HUDEP-2 (cell line): ENCODE measurements at regions not wholly inside any gene's neighbourhood (a gene's known extent, or its start where the extent isn't known, plus 50 kb on each side); places are given as distances from the start of the nearest gene placed in this dataset.

ENCODE experiments used
- DNase-seq, 76 experiments: peaks; one replicate each; lab custom pipeline; 2025; ENCODE audit not compliant: unreplicated experiment in 76 of 76; lab: John Stamatoyannopoulos, UW

GRCh38 chr20:55615818-55616217 lies 389.5 kb downstream of the CBLN4 start:
- no peak for DNase-seq

- DNase-seq = no peak
Measured at GRCh38 chr20:55614220-55614757, 391.0 kb downstream of the CBLN4 start.

GRCh38 chr20:55610756-55611155 lies 394.6 kb downstream of the CBLN4 start:
- no peak for DNase-seq

DNA sequence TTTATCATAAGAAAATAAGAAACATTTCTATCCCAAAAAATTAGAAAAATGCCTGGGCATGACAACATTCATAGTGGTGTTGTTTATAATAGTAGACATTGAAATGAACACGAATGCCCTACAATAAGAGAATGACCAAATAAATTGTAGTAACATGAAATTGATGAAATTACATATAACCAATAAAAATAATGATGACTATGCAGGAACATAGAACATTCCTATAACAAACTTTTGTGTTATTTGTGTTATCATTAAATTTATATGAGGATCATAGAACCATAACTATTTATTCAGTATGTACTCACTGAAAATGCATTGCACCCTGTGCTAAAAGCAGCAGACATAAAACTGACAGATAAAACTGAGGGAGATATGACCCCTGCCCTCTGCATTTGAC lies 399.7 kb downstream of the CBLN4 start:
- no peak for DNase-seq

DNA sequence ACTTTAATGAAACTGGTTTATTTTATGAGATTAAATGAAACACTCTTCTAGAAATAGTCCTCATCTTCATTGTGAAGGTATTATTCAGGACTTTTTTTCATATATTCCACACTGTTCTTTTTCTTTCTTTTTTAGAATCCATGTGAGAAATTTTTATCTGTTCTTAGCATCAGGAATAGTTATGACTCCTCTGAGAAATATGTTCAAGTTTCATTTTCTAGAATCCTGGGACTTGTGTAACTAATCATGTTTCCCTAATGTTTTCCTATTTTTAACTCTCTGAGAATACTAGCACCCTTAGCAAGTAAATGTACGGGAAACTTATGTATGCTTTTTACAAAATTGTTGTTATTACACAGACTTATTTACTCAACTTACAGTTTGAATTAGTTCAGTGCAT lies 407.8 kb downstream of the CBLN4 start:
- no peak for DNase-seq

DNA sequence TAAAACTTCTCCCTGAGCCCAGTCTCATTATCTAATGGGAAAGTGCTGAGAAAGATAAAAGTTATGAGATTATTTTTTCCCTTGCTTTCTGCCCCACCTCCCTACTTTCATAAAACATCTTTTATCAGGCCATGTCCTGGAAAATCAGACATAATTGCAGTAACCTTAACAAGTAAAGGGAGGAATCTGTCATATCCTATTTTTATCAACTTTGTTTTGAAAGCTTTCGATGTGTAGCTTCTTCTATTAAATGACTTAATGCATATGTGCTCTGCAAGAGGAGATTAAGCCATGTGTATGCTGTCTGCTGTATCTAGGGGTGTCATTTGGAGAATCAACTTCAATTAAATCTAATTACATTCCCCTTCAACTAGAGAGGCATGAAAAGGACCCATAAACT lies 408.9 kb downstream of the CBLN4 start:
- DNase-seq = no peak

- no peak for DNase-seq
Measured at GRCh38 chr20:55592866-55593265, 412.5 kb downstream of the CBLN4 start.

DNA sequence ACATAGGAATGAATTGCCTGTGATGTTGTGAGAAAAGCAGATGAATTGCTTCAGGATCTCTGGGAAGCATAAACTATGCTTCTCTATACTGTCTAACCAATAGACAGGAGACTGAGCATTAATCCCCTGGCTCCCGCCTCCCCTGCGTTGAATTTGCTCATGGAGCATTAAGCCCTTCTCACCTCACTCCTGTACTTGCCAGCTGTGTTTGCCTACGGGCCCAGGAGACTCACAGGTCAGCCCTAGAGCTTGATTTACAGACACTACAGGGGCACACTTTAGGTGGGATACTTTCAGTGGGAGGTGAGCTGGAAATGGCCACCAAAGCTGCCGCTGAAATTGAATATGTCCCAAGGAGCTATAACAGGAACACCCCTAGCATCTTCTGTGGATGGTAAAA lies 418.7 kb downstream of the CBLN4 start:
- DNase-seq = no peak

GRCh38 chr20:55584964-55585363 lies 420.4 kb downstream of the CBLN4 start:
- DNase-seq = no peak

- DNase-seq = no peak
Measured at GRCh38 chr20:55584307-55584706, 421.0 kb downstream of the CBLN4 start.

GRCh38 chr20:55583036-55583435 lies 422.3 kb downstream of the CBLN4 start:
- no peak for DNase-seq

DNA sequence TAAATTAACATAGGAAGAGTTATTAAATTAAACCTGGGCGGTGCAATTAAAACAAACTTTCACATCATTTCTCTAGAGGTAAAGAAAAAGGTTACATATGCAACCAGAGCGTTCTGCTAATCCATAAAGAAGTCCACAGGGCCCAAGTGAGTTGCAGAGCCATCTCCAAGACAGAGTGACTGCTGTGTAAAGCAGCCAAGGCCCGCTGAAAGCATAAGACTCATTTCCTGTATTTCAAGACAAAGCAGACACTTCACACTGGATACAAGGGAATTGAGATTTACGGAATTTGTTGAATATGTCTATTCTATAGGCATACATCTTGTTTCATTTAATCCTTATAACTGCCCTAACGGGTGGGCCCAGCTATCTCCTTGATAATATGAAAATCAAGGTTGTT lies 422.8 kb downstream of the CBLN4 start:
- no peak for DNase-seq

DNA sequence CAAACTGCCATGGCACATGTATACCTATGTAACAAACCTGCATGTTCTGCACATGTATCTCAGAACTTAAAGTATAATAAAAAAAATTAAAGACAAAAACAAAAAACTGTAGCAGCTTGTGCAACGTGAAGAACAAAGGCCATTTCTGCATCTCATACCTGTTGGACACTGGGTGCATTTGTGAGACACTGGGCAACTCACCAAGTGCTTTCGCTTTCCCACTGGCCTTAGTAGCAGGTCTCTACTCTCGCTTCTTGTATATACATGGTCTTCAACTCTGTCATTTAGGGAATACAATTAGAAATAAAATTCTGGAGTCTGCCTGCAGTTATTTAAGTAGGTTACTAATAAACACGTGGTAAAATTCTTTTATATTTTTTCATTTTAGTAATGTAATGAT lies 423.8 kb downstream of the CBLN4 start:
- DNase-seq = no peak

DNA sequence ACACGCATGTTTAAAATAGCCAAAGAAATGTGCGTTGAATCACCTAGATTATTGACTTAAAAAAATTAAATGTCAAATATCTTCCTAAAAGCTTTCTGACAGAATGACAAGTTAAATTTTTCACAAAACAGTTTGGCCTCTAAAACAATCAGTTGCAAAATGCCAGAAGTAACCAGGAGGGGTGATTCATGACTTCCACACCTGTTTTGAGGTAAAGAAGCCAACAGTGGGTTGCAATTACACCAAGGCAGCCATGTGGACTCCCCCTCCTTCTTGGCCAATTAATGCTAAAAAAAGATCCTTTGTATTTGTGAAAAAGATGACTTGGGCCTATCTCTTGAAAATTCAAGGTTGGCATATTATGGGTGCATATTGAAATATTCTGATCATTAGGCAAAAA lies 424.8 kb downstream of the CBLN4 start:
- no peak for DNase-seq

- DNase-seq = no peak
Measured at GRCh38 chr20:55579802-55580201, 425.5 kb downstream of the CBLN4 start.

DNA sequence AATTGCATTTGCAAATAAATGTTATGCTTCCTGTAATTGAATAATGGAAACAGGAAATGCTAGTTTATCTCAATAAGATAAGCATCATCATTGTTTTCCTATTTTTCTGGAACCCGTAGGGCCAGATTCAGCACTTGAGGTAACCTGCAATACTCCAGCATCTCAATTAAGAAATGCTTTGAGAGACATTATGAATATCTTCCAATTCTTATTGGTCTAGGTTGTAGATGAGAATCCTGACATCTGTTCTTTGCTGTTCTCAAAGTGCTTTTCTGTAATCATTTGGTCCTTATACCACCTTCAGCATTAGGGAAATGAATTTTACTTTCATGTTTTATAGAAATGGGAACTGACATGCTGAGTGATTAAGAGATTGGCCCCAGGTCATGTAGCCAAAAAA lies 428.3 kb downstream of the CBLN4 start:
- no peak for DNase-seq

DNA sequence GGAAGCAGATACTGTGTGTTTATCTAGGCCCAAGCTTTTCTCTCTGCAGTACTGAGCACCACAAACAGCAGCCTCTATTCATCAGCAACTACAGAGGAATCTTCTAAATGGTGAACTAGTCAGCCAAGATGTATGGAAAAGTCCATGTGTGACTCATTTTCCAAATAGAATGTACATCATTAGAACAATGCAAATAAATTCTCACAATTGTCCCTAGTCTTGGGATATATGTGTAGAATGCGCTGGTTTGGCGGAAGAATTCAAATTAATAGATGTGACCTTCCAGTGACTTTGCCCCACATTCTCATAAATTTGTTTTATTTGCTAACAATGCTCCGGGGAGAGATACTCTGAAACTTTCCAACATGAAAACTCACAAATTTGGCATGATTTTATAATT lies 436.2 kb downstream of the CBLN4 start:
- DNase-seq = no peak

DNA sequence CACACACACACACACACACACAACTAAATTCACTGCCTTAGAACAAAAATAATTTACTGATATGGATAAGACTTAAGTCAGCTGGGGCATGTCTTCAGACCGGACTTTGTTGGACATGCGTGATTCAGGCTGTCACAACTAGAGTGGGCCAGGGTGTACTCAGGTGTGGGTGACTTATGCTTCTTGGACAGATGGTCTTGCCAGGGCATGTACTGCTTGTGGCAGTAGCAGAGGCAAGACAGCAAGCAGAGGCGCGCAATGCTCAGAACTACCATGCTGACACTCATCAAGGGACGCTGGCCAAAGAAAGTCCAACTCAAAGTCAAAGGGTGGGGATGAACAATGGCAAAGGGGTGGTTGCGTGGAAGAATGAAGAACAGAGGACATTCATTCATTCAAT lies 437.5 kb downstream of the CBLN4 start:
- DNase-seq = no peak

GRCh38 chr20:55565096-55565773 lies 440.1 kb downstream of the CBLN4 start:
- DNase-seq = no peak

DNA sequence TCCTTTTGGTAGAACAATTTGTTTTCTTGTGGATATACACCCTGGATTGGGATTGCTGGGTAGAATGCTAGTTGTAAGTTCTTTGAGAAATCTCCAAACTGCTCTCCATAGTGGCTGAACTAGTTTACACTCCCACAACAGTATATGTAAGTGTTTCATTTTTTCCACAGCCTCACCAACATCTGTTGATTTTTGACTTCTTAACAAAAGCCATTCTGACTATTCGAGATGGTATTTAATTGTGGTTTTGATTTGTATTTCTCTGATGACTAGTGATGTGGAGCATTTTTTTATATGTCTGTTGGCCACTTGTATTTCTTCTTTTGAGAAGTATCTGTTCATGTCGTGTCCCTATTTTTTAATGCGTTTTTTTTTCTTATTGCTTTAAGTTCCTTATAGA lies 444.1 kb downstream of the CBLN4 start:
- no peak for DNase-seq

- DNase-seq = no peak
Measured at GRCh38 chr20:55557191-55557590, 448.1 kb downstream of the CBLN4 start.

- no peak for DNase-seq
Measured at GRCh38 chr20:55555075-55555650, 450.2 kb downstream of the CBLN4 start.

DNA sequence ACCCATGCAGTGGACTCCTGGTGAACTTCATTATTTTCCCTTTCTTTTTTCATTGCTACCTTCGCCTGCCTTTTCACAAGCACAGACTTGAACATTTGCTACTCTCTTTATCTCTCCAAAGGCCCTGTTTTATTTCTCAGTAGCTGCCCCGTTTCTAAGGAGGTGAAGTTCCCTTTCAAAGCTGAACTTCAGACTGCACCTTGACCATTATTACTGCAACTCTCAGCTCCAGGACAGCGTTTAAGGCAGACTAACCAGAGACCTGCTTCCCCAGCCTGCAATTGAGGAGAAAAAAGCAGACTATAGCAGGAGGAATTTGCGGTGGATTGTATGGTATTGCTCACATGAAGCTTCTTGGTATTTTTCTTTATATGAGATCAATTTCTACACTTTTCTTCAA lies 460.7 kb downstream of the CBLN4 start:
- no peak for DNase-seq
